GM12892 (cell line): ENCODE measurements at regions not wholly inside any gene's neighbourhood (a gene's known extent, or its start where the extent isn't known, plus 50 kb on each side); places are given as distances from the start of the nearest gene placed in this dataset.

ENCODE experiments used
- POLR2A ChIP-seq: IDR thresholded peaks from 2 replicates; pipeline ENCODE4 v1.6.1; 2011; ENCODE audit warnings: low read depth, low read length, control low read depth
- POLR2AphosphoS5 ChIP-seq: IDR thresholded peaks from 2 replicates; pipeline ENCODE4 v1.6.1; 2011; ENCODE audit warnings: low read depth, low read length, control low read depth
- TAF1 ChIP-seq: IDR thresholded peaks from 2 replicates; pipeline ENCODE4 v1.6.1; 2011; ENCODE audit warnings: low read depth, mild to moderate bottlenecking, control low read depth, low read length, borderline replicate concordance

GRCh38 chr10:81007872-81008271, 470.2 kb downstream of the SH2D4B start:
- TF ChIP-seq TAF1 (no peak), POLR2AphosphoS5 (no peak), POLR2A (no peak)
